ENCODE measurements at regions not wholly inside any gene's neighbourhood (a gene's known extent, or its start where the extent isn't known, plus 50 kb on each side); places are given as distances from the start of the nearest gene placed in this dataset.
"Not testable (repeated sequence)": the region's sequence is repeated elsewhere in the genome, so short reads cannot be mapped to it uniquely, and the experiment has no call there.

DNA sequence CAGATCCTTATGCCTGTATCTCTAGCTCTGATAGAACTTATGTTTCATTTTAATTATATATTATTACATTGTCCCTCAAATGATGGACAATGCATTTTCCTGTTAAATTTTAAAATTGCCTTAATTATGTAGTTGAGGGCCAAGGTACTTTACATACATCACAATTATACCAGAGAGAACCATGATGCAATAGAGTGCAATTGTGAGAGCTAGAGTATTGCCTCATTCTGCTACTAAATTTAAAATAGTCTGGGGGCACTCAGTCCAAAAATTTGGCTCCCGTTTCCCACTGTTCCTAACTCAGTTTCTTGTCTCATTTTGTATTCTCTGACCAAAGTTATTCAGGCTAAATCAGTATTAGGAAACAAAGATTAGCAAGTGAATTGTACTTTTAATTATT is 378.5 kb upstream of the ZFP42 start:
- DNase-seq = no peak

DNA sequence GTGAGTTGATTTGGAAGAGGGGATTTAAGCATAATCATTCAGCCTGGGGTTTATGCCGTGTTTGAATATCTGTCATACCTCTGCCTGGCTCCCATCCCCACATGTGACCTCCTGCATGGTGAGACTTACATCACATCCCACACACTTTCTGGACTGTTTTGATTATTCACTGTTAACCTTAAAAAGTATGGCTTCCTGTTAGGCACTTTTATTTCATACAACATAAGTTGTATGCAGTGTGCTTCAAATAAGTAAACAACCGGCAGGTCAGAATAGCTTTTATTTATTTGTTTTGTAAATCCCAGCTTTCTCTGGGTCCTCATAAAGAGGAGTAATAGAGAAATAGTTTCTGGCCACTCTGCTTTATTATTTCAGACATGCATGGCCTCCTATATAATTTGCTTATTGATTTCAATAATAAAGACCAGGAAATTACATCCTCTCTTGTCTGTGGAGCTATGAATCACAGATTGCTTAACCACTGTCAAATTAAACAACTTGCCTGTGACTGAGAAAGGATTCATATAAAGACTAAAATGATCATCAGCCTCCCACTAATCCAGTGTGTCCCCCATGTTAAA is 376.8 kb upstream of the ZFP42 start:
- no peak for DNase-seq

DNA sequence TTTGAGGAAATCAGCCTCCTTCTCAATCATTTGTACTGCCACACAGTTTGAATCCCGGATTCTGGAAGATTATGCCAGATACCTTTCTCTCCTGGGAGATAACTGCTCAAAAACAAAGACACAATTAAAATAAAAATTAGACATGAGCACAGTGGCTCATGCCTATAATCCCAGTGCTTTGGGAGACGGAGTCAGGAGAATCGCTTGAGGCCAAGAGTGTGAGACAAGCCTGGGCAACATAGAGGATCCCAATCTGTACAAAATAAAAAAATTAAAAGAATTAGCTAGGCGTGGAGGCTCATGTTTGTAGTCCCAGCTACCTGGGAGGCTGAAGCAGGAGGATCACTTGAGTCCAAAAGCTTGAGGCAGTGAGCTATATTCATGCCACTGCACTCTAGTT is 376.3 kb upstream of the ZFP42 start:
- no peak for DNase-seq

DNA sequence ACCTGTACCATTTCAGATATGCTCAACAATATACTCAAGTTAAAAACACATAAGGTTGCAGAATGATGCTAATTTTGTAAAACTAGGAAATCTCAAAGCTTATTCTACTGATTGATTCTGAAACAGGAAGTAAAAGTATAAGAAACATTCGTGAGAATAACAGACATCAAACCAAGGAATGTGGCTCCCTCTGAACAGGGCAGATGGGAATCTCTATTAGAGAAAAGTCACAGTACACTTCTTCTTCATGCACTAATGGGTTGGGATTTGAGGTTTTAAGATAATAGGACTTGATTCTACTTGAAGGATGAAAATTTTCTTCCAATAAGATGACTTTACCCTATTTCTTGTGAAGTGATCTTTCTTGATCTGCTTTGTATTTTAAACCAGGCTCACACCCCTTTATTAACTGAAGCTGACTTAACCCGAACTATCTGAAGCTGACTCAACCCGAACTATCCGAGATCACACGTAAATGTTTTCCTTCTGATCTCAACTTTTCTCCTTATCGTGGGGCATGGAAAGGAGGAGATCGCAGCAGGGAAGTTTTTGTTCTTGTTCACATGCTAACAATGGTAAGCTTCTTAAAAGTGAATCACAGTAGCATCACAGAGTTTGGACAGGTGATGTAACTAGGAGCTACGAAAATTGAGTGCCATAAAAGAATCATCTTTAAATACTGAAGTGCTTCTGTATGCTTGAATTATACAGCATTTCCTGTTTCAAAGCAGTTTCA is 363.1 kb upstream of the ZFP42 start:
- DNase-seq = no peak

DNA sequence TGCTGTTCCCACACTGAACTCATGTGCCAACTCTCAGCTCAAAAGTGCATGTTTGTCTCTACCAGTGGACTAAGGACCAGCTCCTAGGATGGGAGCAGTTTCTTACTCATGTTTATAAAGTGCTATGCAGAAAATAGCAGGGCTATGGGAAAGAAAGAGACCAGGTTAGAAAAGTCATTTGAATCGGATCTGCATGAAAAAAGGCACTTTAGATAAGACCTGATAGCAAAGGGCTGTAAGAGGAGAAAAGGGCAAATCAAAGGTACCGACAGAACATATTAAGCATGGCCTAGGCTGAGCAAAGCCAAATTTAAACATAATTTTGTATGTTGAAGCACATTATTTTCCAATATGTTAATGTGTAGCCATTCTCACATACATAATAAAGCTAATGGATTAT is 362.3 kb upstream of the ZFP42 start:
- no peak for DNase-seq

DNA sequence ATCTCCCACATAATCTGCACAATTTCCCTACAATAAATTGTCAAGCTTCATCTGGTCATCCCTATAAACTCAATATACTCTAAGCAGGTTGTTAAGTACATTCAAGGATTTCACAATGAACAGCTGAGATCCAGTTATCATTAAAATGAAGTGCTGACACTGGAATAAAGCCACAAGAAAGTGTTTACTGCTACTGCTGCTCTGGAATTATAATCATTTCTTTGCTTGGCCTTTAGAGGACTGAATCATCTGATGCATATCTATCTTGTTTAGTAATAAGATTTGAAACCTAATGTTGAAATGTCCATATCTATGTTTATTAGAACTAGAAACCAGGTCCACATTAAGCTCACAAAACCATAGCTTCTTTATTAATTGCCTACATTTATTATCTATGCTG is 338.6 kb upstream of the ZFP42 start:
- DNase-seq = no peak

DNA sequence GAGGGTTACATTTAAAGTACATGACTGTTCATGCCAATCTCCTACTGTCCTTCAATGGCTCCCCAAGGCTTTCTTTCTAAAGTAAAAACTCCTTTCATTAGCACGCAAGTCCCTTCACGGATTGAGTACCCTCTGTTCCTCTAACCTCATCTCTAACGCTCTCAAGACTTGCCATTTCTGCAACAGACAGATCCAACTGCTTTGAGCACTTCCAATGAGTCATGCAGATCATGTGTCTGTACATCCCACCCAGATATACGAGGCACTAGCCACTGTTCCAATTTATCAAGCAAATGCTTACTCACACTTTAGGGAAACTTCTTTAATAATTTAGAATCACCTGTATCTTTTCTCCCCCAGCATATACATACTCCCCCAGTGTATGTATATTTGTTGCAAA is 332.5 kb upstream of the ZFP42 start:
- DNase-seq = no peak

DNA sequence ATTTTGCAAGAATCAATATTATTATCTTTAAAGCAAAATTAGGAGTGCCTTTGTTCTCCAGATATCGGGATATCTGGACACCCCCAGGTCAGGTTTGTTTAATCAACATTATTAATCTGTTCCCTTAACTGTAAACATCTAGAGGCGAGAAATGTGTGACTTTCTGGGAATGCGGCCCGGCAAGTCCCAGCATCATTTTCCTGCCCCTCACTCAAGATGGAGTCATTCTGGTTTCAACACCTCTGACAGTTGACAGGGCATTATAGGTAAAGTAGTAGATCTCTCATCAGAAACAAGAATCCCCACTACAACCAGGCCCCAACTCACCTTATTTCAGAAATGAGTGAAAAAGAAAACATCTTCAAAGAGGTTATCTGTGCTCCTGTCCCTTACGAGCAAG is 331.6 kb upstream of the ZFP42 start:
- DNase-seq = no peak

DNA sequence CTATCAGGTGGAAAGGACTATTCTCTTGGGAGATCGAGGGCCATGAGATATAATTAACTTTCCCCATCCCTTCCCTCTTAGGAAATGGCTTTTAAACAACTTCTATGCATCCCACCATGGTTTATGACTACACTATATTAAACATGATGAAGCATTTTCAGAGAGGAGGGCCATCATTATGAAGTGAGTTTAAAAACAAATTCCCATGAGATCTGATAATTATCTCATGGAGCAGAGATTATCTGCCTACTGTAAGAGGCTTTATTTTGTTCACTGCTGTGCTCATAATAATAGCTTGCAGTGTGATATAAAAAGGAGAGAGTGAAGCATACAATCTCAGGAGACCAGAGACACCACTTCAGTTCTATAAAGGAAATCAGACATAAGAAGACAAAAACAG is 330.5 kb upstream of the ZFP42 start:
- DNase-seq = no peak

DNA sequence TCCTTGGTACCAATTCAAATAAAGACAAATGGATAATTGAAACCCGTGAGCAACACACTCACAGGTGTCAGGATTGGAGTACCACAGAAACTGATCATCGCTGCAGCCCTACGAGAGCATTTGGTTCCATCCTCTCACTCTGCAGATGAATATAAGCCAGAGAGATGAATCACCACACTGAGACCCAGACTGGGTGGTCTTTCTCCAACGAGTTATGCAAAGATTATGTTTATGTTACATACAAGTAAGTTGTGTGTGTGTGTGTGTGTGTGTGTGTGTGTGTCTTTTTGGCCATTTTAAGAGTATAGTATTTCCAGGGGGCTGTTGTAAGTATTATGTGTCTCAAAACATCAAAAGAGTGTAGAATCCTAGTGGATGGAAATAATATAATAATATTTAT is 329.5 kb upstream of the ZFP42 start:
- no peak for DNase-seq

DNA sequence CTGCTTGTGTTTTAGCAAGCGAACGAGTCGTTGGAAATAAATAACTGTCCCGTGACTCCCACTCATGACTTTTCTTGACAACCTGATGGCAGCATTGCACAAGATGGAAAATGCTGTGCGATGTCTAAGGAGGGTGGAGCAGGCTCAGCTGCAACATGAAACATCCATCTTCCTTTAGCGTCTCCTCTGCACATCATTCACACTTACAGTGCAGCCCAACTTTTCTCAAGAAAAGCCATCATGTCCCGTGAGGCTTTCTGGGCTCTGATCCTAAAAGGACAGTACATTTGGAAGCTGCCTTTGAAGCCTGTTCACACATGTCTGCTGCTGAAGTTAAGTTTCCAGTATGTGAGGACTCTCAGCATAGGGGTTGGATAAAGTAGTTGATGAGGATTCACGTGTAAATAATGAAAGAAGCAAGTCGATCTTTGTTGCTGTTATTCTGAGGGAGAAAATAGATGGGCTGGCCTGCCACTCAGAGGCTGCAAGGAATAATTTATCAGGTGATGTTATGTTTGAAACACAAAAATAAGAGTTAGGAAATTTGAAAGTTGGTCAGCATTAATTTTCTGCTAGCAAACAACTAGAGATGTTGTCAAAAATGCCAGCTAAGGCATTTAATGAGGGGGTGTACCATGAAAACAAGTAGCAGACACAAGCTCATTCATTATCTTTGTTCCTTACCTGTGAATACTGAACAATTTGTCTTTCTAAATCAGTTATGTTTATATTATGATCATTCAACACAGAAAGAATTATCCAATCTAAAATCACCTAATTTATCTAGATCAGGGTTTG is 328.7 kb upstream of the ZFP42 start:
- no peak for DNase-seq

DNA sequence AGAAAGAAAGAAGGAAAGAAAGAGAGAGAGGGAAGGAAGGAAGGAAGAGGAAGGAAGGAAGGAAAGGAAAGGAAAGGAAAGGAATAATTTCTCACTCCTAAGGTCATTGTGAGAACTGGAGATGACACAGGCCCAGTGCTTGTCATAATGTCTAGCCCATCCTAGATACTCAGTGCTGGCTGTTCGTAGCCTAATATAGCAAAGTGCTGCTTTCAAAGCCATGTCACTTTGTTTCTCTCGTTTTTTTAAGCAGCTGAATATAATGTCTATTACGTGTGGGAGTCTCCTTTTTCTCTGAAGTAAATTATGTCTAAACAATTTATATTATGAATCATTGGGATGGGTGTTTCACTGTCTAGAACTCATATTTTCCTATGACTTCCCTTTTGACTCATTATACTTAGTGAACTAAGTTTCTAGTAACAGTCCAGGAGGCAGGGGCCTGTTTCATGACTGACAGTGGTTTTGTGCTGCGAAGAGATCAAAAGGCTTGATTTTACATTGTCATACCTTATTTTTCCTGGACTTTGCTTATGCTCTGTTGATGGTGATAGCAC is 327.0 kb upstream of the ZFP42 start:
- no peak for DNase-seq

DNA sequence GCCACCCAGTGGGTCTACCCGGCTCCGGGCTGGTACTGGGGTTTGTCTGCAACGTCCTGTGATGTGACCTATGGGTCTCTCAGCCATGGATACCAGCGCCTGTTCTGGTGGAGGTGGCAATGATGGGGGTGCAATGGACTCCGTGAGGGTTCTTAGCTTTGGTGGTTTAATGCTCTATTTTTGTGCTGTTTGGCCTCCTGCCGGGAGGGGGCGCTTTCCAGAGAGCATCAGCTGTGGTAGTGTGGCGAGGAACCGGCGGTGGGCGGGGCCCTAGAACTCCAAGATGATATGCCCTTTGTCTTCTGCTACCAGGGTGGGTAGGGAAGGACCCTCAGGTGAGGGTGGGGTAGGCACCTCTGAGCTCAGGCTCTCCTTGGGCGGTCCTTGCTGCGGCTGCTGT is 324.1 kb upstream of the ZFP42 start:
- DNase-seq = not testable (repeated sequence)

DNA sequence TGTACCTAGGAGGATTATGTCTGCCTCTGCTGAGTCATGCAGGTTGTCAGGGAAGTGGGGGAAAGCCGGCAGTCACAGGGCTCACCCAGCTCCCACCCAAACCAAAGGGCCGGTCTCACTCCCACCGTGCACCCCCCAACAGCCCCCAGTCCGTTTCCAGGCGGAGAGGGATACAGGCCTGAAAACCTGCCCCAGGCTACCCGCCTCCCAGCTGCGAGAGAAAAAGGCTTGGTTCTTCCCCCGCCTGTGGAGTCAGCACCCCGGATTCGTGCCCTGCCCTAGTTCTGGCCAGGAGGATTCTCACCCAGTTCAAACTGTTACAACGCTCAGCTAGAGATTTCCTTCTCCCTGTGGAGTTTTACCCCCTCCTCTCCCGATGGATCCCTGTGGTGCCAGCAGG is 323.6 kb upstream of the ZFP42 start:
- not testable (repeated sequence) for DNase-seq

DNA sequence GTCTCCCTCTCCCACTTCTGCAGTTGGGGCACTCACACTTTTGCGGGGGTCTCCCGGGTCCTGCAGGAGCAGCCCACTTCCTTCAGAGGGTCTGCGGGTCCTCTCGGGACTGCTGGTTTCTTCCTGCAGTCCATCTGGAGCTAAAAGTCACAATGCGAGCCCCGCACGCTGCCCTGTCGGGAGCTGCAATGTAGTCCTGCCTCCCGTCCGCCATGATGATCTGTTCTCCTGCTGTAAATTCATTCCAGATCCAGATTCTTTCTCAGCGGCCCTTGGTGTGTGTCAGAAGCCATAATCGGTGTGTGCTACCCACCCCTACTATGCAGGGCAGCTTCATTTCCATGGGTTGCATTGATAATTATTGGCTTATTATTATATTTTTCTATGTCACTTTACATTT is 323.0 kb upstream of the ZFP42 start:
- not testable (repeated sequence) for DNase-seq

DNA sequence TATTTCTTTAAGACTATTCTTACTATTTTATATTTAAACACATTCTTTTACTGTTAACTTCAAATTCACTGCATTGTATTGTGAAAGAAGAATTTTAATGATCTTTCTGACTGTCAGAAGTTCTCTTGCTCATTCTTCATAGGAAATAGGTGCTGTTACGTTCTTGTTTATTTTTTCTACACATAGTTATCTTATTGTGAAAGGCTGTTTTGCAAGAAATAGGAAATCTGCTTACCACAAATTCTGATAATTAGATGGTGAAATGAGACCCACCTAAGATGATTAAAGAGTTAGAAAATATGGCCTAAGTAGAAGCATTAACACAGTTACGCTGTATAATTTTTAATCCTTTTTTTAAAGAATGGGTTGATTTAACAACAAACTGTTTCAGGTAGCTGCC is 316.1 kb upstream of the ZFP42 start:
- no peak for DNase-seq

DNA sequence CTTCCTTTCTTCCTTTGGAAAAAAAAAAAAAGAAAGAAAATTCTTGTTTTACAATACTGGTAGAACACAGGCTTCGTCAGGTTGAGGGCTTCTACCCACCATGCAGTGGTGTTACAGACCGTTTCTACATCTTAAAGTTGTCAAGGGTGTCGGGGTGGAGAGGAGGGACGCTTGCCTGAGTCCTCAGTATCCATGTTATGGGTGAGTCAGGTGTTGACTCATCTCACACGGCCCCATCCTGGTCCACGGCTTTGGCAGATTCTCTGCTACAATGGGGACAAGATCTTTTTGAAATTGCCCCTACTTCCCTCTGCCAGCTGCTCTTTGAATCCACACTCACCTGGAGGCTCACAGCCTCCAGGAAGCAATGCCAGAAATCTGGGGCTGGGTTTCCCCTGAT is 310.3 kb upstream of the ZFP42 start:
- DNase-seq = no peak

DNA sequence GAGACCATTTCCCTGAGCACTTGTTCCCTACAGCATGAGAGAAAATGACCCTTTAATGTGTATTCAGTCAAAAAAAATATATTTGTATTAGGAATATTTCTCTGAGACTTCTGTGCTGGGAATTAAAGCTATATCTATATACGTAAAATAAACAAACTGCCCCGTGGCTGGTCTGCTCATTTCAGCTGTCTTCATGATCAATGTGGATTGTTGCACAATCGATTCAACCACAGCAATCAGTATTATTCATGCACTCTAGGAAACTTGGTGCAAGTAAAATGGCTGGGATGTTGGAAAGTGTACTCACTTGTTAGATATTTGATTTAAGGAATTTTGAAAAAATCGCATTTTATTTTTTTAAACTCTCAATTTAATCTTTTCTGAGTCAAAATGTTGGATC is 307.9 kb upstream of the ZFP42 start:
- no peak for DNase-seq

DNA sequence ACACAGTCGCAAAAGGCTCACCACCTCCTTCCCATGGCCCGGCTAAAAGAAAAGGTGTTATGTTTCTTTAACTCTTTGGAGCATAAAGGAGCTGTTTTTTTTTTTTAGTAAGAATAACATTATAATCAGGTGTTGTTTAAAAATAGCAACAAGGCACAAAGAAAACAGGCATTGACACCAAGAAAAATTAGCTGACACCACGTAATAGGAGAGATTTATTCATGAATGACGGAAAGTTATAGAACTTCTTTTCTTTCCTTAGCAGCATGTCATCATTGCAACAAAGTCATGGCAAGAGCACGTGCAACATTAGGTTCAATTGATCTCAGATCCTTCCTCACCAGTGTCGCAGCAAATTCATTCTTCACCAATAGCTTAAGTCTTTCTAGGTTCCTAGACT is 302.9 kb upstream of the ZFP42 start:
- DNase-seq = no peak

DNA sequence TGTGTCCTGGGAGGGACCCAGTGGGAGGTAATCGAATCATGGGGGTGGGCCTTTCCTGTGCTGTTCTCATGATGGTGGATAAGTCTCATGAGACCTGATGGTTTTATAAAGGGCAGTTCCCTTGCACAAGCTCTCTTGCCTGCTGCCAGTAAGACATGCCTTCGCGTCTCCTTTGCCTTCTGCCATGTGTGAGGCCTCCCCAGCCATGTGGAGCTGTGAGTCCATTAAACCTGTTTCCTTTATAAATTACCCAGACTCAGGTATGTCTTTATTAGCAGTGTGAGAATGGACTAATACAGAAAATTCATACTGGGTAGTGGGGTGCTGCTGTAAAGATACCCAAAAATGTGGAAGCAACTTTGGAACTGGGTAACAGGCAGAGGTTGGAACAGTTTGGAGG is 300.0 kb upstream of the ZFP42 start:
- not testable (repeated sequence) for DNase-seq

DNA sequence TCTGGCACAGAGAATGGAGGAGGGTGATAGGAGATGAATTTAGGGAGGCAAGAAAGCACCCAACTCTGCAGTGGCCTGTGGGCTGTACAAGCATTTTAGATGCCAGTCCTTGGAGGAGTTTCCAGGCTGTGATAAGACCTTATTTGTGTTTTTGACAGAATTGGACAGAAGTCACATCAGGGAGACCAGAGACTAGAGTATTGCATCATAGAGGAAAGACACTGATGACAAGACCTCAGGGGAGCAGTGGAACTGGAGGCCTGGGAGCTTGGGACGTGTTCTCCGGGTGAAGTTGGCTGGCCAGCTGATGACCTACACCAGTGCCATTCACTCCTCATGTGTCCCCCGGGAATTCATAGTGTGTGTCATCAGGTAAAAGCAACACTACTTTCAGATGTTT is 284.0 kb upstream of the ZFP42 start:
- no peak for DNase-seq

DNA sequence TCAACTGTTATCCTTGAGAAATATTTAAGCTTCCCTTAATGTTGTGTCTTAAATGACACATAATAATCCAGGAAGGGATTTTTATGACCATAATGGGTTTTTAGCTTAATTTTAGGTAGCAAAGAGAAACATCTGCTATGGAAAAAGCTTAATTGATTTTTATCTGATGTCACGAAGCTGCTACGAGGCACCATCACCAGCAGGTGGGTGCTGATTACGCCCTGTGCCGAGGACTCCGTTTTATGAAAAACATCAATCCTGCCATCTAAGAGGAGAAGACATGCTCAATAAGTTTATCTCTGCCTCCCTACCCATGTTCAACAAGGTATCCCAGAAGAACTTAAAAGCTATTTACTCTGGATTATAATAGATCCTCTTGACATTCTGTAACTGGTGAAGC is 280.6 kb upstream of the ZFP42 start:
- no peak for DNase-seq

DNA sequence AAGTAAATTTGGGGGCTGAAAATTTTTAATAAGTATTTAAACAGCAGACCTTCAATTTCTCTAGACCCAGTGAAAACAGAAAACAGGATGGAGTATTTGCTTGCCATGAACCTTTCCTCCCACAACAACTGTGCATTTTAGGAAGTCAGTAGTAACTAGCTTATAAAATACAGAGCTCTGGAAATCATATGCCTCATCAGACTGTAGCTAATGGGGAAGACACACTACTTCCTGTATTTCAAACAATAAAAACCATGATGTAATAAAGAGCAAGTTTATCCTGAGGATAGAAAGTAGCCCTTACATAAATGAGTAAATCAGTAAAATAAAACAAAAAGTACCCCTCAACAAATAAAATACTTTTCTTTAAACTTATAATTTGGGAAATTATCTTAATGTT is 280.1 kb upstream of the ZFP42 start:
- DNase-seq = no peak

DNA sequence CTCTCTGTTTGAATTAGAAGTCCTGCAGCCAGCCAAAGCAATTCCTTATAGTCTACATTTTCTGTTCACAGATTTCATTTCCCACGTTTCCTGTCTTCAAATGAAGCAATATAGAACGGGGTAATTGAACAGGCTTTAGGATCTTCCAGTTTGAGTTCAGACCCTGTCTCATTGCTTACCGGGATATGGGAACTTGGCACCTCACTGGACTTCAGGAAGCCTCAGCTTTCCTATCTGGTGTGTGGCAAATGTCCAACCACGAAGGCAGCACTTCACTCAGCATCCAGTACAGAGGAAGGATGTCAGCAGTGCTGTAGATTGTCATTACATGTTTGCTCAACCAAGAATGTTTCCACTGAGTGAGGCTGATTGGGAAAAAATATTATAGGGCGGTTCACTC is 271.1 kb upstream of the ZFP42 start:
- DNase-seq = no peak
